ENCODE measurements at regions not wholly inside any gene's neighbourhood (a gene's known extent, or its start where the extent isn't known, plus 50 kb on each side); places are given as distances from the start of the nearest gene placed in this dataset.

- TF ChIP-seq CTCF (IDR thresholded peaks at IDR 0.05) (no peak), POLR2A (IDR thresholded peaks at IDR 0.05) (no peak), EP300 (IDR thresholded peaks at IDR 0.05) (no peak)
Observed at GRCh38 chr5:40134883-40135520, 544.7 kb upstream of the PTGER4 start.
